ENCODE measurements at regions not wholly inside any gene's neighbourhood (a gene's known extent, or its start where the extent isn't known, plus 50 kb on each side); places are given as distances from the start of the nearest gene placed in this dataset.

- intact Hi-C loops (cut with DNase I) = no loop called here
- no peak for DNase-seq
Measured at GRCh38 chr2:37779139-37779538, 107.7 kb upstream of the CDC42EP3 start.

GRCh38 chr2:37779611-37780386 is 108.4 kb upstream of the CDC42EP3 start:
- no peak for DNase-seq
- intact Hi-C loops (cut with DNase I) = no loop called here

GRCh38 chr2:37780387-37780676 is 108.9 kb upstream of the CDC42EP3 start:
- intact Hi-C loops (cut with DNase I) = no loop called here
- no peak for DNase-seq

- no peak for DNase-seq
- intact Hi-C loops (cut with DNase I) = no loop called here
Measured at GRCh38 chr2:37781028-37781427, 109.6 kb upstream of the CDC42EP3 start.

- DNase-seq = no peak
- intact Hi-C loops (cut with DNase I) = no loop called here
Measured at GRCh38 chr2:37782155-37782673, 110.8 kb upstream of the CDC42EP3 start.

GRCh38 chr2:37782721-37783371 is 111.4 kb upstream of the CDC42EP3 start:
- intact Hi-C loops (cut with DNase I) = no loop called here
- DNase-seq = no peak

GRCh38 chr2:37783545-37783944 is 112.1 kb upstream of the CDC42EP3 start:
- DNase-seq = no peak
- intact Hi-C loops (cut with DNase I) = no loop called here

GRCh38 chr2:37784071-37784758 is 112.8 kb upstream of the CDC42EP3 start:
- intact Hi-C loops (cut with DNase I) = no loop called here
- DNase-seq = no peak

GRCh38 chr2:37784759-37785149 is 113.3 kb upstream of the CDC42EP3 start:
- DNase-seq = no peak
- intact Hi-C loops (cut with DNase I) = no loop called here

- DNase-seq = no peak
- intact Hi-C loops (cut with DNase I) = no loop called here
Measured at GRCh38 chr2:37786191-37786698, 114.8 kb upstream of the CDC42EP3 start.

- DNase-seq = no peak
- intact Hi-C loops (cut with DNase I) = no loop called here
Measured at GRCh38 chr2:37786854-37787253, 115.4 kb upstream of the CDC42EP3 start.

GRCh38 chr2:37788602-37789209 is 117.3 kb upstream of the CDC42EP3 start:
- intact Hi-C loops (cut with DNase I) = no loop called here

GRCh38 chr2:37790019-37790418 is 118.6 kb upstream of the CDC42EP3 start:
- no peak for DNase-seq
- intact Hi-C loops (cut with DNase I) = no loop called here

More at GRCh38 chr2:37788602-37789209, 117.3 kb upstream of the CDC42EP3 start:
- DNase-seq = no peak

GRCh38 chr2:37790462-37790861 is 119.0 kb upstream of the CDC42EP3 start:
- intact Hi-C loops (cut with DNase I) = no loop called here
- DNase-seq = no peak

- intact Hi-C loops (cut with DNase I) = no loop called here
- DNase-seq = no peak
Measured at GRCh38 chr2:37792366-37792765, 120.9 kb upstream of the CDC42EP3 start.

GRCh38 chr2:37793004-37793403 is 121.6 kb upstream of the CDC42EP3 start:
- DNase-seq = no peak

GRCh38 chr2:37794717-37795116 is 123.3 kb upstream of the CDC42EP3 start:
- intact Hi-C loops (cut with DNase I) = no loop called here
- DNase-seq = no peak

More at GRCh38 chr2:37793004-37793403, 121.6 kb upstream of the CDC42EP3 start:
- intact Hi-C loops (cut with DNase I) = no loop called here

- no peak for DNase-seq
- intact Hi-C loops (cut with DNase I) = no loop called here
Measured at GRCh38 chr2:37795456-37795855, 124.0 kb upstream of the CDC42EP3 start.

GRCh38 chr2:37795938-37796337 is 124.5 kb upstream of the CDC42EP3 start:
- intact Hi-C loops (cut with DNase I) = no loop called here
- no peak for DNase-seq

- DNase-seq = no peak
- intact Hi-C loops (cut with DNase I) = no loop called here
Measured at GRCh38 chr2:37796481-37796880, 125.0 kb upstream of the CDC42EP3 start.
